ENCODE measurements at regions not wholly inside any gene's neighbourhood (a gene's known extent, or its start where the extent isn't known, plus 50 kb on each side); places are given as distances from the start of the nearest gene placed in this dataset.

DNA sequence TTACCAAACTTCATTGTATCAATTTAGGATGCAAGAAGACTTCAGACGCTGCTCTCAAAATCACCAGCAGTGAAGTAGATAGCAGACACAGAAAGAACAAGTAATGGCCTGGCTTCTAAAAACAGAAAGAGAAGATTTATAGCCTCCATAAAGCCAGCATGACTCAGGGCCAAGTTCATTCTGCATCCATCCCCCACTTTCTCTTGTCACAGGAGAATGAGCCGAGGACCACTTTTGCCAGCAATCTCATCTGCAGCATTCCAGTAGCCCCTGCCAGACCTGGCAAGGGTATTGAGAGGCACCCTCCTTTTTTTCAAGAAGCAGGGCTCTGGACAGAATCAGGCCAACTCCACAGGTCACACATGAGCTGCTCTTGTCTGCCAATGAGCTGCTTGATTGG is 355.4 kb upstream of the SOX9 start:
- CTCF ChIA-PET = no interaction called here

DNA sequence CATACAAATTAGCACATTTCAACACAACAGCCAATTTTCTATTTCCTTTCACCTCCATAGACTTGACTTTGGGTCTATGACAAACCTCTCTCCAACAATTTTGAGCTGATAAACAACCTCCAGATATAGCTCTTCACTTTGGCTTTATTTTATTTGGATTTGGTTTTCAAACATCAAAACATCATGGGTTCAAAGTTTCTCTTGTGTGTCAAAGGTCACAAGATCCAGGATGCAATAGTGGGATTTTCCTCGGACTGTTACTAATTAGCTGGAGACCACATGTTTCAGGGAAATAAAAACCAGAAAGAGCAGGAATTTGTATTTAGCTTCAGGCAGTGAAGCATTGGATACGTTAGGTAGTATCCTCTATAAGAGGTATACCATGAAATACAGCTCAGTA is 351.0 kb upstream of the SOX9 start:
- intact Hi-C loops (cut with micrococcal nuclease; ENCODE audit: unreplicated experiment) (no loop called here), in situ Hi-C loops (cut with HindIII; ENCODE audit: low pct_unique_long_range_greater_than_20kb, low sequenced_read_pairs) (no loop called here)
- no peak for DNase-seq (ENCODE audit: low read depth, low spot score)
- no peaks in the 10 kb centered on the region for H3K9me3 ChIP-seq (ENCODE audit: control insufficient read depth, insufficient read depth, low read depth, low read length)
- no TSS peak for BruUV-seq (replicated peaks)
- no peaks in the 10 kb centered on the region for H3K36me3 ChIP-seq (ENCODE audit: control insufficient read depth, insufficient read depth, low read length)
- TF ChIP-seq, protein P1, sequence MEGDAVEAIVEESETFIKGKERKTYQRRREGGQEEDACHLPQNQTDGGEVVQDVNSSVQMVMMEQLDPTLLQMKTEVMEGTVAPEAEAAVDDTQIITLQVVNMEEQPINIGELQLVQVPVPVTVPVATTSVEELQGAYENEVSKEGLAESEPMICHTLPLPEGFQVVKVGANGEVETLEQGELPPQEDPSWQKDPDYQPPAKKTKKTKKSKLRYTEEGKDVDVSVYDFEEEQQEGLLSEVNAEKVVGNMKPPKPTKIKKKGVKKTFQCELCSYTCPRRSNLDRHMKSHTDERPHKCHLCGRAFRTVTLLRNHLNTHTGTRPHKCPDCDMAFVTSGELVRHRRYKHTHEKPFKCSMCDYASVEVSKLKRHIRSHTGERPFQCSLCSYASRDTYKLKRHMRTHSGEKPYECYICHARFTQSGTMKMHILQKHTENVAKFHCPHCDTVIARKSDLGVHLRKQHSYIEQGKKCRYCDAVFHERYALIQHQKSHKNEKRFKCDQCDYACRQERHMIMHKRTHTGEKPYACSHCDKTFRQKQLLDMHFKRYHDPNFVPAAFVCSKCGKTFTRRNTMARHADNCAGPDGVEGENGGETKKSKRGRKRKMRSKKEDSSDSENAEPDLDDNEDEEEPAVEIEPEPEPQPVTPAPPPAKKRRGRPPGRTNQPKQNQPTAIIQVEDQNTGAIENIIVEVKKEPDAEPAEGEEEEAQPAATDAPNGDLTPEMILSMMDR (IDR thresholded peaks at IDR 0.05) = no peak
- no peak for TF ChIP-seq TCF7L2 (IDR thresholded peaks at IDR 0.05; ENCODE audit: low read depth, low read length)
- TF ChIP-seq POLR2AphosphoS5 (IDR thresholded peaks at IDR 0.05; ENCODE audit: low read depth, low read length) = no peak
- no peak for TF ChIP-seq SIN3A (IDR thresholded peaks at IDR 0.05; ENCODE audit: borderline replicate concordance, insufficient read depth, low read depth, low read length)
- TF ChIP-seq, protein P2, sequence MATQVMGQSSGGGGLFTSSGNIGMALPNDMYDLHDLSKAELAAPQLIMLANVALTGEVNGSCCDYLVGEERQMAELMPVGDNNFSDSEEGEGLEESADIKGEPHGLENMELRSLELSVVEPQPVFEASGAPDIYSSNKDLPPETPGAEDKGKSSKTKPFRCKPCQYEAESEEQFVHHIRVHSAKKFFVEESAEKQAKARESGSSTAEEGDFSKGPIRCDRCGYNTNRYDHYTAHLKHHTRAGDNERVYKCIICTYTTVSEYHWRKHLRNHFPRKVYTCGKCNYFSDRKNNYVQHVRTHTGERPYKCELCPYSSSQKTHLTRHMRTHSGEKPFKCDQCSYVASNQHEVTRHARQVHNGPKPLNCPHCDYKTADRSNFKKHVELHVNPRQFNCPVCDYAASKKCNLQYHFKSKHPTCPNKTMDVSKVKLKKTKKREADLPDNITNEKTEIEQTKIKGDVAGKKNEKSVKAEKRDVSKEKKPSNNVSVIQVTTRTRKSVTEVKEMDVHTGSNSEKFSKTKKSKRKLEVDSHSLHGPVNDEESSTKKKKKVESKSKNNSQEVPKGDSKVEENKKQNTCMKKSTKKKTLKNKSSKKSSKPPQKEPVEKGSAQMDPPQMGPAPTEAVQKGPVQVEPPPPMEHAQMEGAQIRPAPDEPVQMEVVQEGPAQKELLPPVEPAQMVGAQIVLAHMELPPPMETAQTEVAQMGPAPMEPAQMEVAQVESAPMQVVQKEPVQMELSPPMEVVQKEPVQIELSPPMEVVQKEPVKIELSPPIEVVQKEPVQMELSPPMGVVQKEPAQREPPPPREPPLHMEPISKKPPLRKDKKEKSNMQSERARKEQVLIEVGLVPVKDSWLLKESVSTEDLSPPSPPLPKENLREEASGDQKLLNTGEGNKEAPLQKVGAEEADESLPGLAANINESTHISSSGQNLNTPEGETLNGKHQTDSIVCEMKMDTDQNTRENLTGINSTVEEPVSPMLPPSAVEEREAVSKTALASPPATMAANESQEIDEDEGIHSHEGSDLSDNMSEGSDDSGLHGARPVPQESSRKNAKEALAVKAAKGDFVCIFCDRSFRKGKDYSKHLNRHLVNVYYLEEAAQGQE (IDR thresholded peaks at IDR 0.05; ENCODE audit: insufficient read depth in 1 of 2, low read depth in 2 of 2, low read length in 1 of 2) = no peak
- no peak for ATAC-seq
- CTCF ChIA-PET = interaction anchor here (0.5 to 0.7 kb wide), 2 partner anchors 164 to 566 kb away, joined by 3 to 10 read pairs; no protein-coding TSS in a partner anchor
- no peaks in the 10 kb centered on the region for H3K4me1 ChIP-seq (ENCODE audit: control insufficient read depth, insufficient read depth, low read length)
- no peak overlapping the region for H3K4me3 ChIP-seq (ENCODE audit: low read depth in 2 of 2, low read length in 2 of 2)
- no peak overlapping the region for H3K27ac ChIP-seq (ENCODE audit: low read length)
- H3K27me3 ChIP-seq (ENCODE audit: control insufficient read depth, insufficient read depth, low read length) = no peaks in the 10 kb centered on the region; the same call in 1 of the 2 replicates
- POLR2A ChIA-PET = no interaction called here

More for the DNA sequence above, 355.4 kb upstream of the SOX9 start:
- in situ Hi-C loops (cut with HindIII; ENCODE audit: low pct_unique_long_range_greater_than_20kb, low sequenced_read_pairs) (no loop called here), intact Hi-C loops (cut with micrococcal nuclease; ENCODE audit: unreplicated experiment) (no loop called here)
- DNase-seq (ENCODE audit: low read depth, low spot score) (no peak), ATAC-seq (no peak)
- no peak overlapping the region for H3K4me3 ChIP-seq (ENCODE audit: low read depth in 2 of 2, low read length in 2 of 2)
- no peaks in the 10 kb centered on the region for H3K4me1 ChIP-seq (ENCODE audit: control insufficient read depth, insufficient read depth, low read length)
- H3K27ac ChIP-seq (ENCODE audit: low read length) = no peak overlapping the region
- H3K9me3 ChIP-seq (ENCODE audit: control insufficient read depth, insufficient read depth, low read depth, low read length) = no peaks in the 10 kb centered on the region
- BruUV-seq (replicated peaks) = no TSS peak
- TF ChIP-seq SIN3A (IDR thresholded peaks at IDR 0.05; ENCODE audit: borderline replicate concordance, insufficient read depth, low read depth, low read length) (no peak), TCF7L2 (IDR thresholded peaks at IDR 0.05; ENCODE audit: low read depth, low read length) (no peak), POLR2AphosphoS5 (IDR thresholded peaks at IDR 0.05; ENCODE audit: low read depth, low read length) (no peak)
- TF ChIP-seq, protein P1 (IDR thresholded peaks at IDR 0.05) = no peak
- TF ChIP-seq, protein P2 (IDR thresholded peaks at IDR 0.05; ENCODE audit: insufficient read depth in 1 of 2, low read depth in 2 of 2, low read length in 1 of 2) = no peak
- H3K36me3 ChIP-seq (ENCODE audit: control insufficient read depth, insufficient read depth, low read length) = no peaks in the 10 kb centered on the region
- POLR2A ChIA-PET = no interaction called here
- no peaks in the 10 kb centered on the region; the same call in 1 of the 2 replicates for H3K27me3 ChIP-seq (ENCODE audit: control insufficient read depth, insufficient read depth, low read length)

All from Panc1 (cell line).